MM.1S (cell line): ENCODE measurements at regions not wholly inside any gene's neighbourhood (a gene's known extent, or its start where the extent isn't known, plus 50 kb on each side); places are given as distances from the start of the nearest gene placed in this dataset.

Experiments used
- DNase-seq: peaks from one replicate; pipeline ENCODE4 v3.0.0-alpha.2; 2015
- H2AFZ ChIP-seq: fragments of 300-600 bp; sonication (generic); 2 replicates; pipeline ENCODE4 v1.6.0; 2016; ENCODE audit warnings: antibody characterized with exemption, low read length
- H3F3A ChIP-seq: fragments of 300-600 bp; sonication (generic); 2 replicates; pipeline ENCODE4 v1.6.1; 2016; ENCODE audit warnings: mild to moderate bottlenecking, antibody characterized with exemption, low read length, moderate library complexity, mixed read lengths; ENCODE audit not compliant: insufficient read depth
- H3K27ac ChIP-seq: fragments of 300-600 bp; sonication (generic); 2 replicates; pipeline ENCODE4 v1.5.1; 2016; ENCODE audit warnings: mild to moderate bottlenecking, low read length
- H3K27me3 ChIP-seq: fragments of 300-600 bp; sonication (generic); replicated peaks from 2 replicates; pipeline ENCODE4 v1.6.0; 2016; ENCODE audit warnings: low read length; ENCODE audit not compliant: insufficient read depth
- H3K36me3 ChIP-seq: fragments of 300-600 bp; sonication (generic); replicated peaks from 2 replicates; pipeline ENCODE4 v1.6.1; 2016; ENCODE audit warnings: mild to moderate bottlenecking, low read length, mixed read lengths; ENCODE audit not compliant: insufficient read depth
- H3K4me1 ChIP-seq: fragments of 300-600 bp; sonication (generic); 2 replicates; pipeline ENCODE4 v1.6.1; 2016; ENCODE audit warnings: low read length, mixed read lengths
- H3K4me2 ChIP-seq: fragments of 300-600 bp; sonication (generic); 2 replicates; pipeline ENCODE4 v1.6.0; 2016; ENCODE audit warnings: low read depth, low read length
- H3K4me3 ChIP-seq: fragments of 300-600 bp; sonication (generic); 2 replicates; pipeline ENCODE4 v1.5.1; 2016; ENCODE audit warnings: low read length, mixed read lengths
- H3K79me2 ChIP-seq: fragments of 300-600 bp; sonication (generic); 2 replicates; pipeline ENCODE4 v1.6.1; 2016; ENCODE audit warnings: mixed run types, low read length, mixed read lengths
- H3K9ac ChIP-seq: fragments of 300-600 bp; sonication (generic); 2 replicates; pipeline ENCODE4 v1.6.1; 2016; ENCODE audit warnings: low read length, mixed read lengths
- H3K9me2 ChIP-seq: fragments of 300-600 bp; sonication (generic); replicated peaks from 2 replicates; pipeline ENCODE4 v1.6.1; 2016; ENCODE audit warnings: mild to moderate bottlenecking, low read length, mixed read lengths; ENCODE audit not compliant: insufficient read depth
- H3K9me3 ChIP-seq: fragments of 300-600 bp; sonication (generic); replicated peaks from 2 replicates; pipeline ENCODE4 v1.6.1; 2016; ENCODE audit warnings: mild to moderate bottlenecking, low read length, mixed read lengths; ENCODE audit not compliant: insufficient read depth
- H4K20me1 ChIP-seq: fragments of 300-600 bp; sonication (generic); 2 replicates; pipeline ENCODE4 v1.6.1; 2016; ENCODE audit warnings: mild to moderate bottlenecking, low read length, moderate library complexity, mixed read lengths; ENCODE audit not compliant: insufficient read depth
- CTCF ChIP-seq: fragments of 300-600 bp; sonication (generic); IDR thresholded peaks from 2 replicates; pipeline ENCODE4 v1.5.1; 2016; ENCODE audit warnings: antibody characterized with exemption, low read length, mixed read lengths
- EZH2 ChIP-seq: fragments of 300-600 bp; sonication (generic); optimal IDR thresholded peaks from 2 replicates; pipeline ENCODE3; 2017; ENCODE audit warnings: low read depth, mild to moderate bottlenecking, antibody characterized with exemption, low read length, mixed read lengths
- EZH2phosphoT487 ChIP-seq: fragments of 300-600 bp; sonication (generic); IDR thresholded peaks from 2 replicates; pipeline ENCODE4 v1.6.1; 2018; ENCODE audit warnings: antibody characterized with exemption, low read length

- no peaks in the 10 kb centered on the region for H3K36me3 ChIP-seq
- H3F3A ChIP-seq = no peaks in the 10 kb centered on the region
- no peaks in the 10 kb centered on the region for H3K27me3 ChIP-seq
- H3K4me1 ChIP-seq = no peaks in the 10 kb centered on the region
- DNase-seq = no peak
- TF ChIP-seq CTCF = no peak
- no peak for TF ChIP-seq EZH2phosphoT487
- no peak for TF ChIP-seq EZH2
- no peak overlapping the region for H3K4me2 ChIP-seq
- no peaks in the 10 kb centered on the region for H3K9me3 ChIP-seq
- no peak overlapping the region for H3K27ac ChIP-seq
- no peak overlapping the region for H2AFZ ChIP-seq
- H3K9me2 ChIP-seq = no peaks in the 10 kb centered on the region
- no peak overlapping the region for H3K4me3 ChIP-seq
- H3K79me2 ChIP-seq = no peaks in the 10 kb centered on the region
- H4K20me1 ChIP-seq = no peaks in the 10 kb centered on the region
- no peak overlapping the region for H3K9ac ChIP-seq
Measured at GRCh38 chr10:107614939-107615685, 450.6 kb upstream of the SORCS1 start.

- Histone ChIP-seq H3K36me3 (no peaks in the 10 kb centered on the region), H3K79me2 (no peaks in the 10 kb centered on the region), H3K4me2 (no peak overlapping the region), H4K20me1 (no peaks in the 10 kb centered on the region), H3K9me2 (no peaks in the 10 kb centered on the region), H3K27me3 (no peaks in the 10 kb centered on the region), H3K4me3 (no peak overlapping the region), H3K4me1 (no peaks in the 10 kb centered on the region), H3K27ac (no peak overlapping the region), H2AFZ (no peak overlapping the region), H3F3A (no peaks in the 10 kb centered on the region), H3K9me3 (no peaks in the 10 kb centered on the region), H3K9ac (no peak overlapping the region)
- no peak for DNase-seq
- no peak for TF ChIP-seq CTCF
- no peak for TF ChIP-seq EZH2phosphoT487
- TF ChIP-seq EZH2 = no peak
Measured at GRCh38 chr10:107611115-107611514, 446.6 kb upstream of the SORCS1 start.

GRCh38 chr10:107589081-107589480, 424.6 kb upstream of the SORCS1 start:
- no peak for DNase-seq
- Histone ChIP-seq H3K9me3 (no peaks in the 10 kb centered on the region), H3K79me2 (no peaks in the 10 kb centered on the region), H3K4me3 (no peak overlapping the region), H3K27me3 (no peaks in the 10 kb centered on the region), H3K36me3 (no peaks in the 10 kb centered on the region), H3K27ac (no peak overlapping the region), H3K4me2 (no peak overlapping the region), H4K20me1 (no peaks in the 10 kb centered on the region), H3K9me2 (no peaks in the 10 kb centered on the region), H3K4me1 (no peaks in the 10 kb centered on the region), H3K9ac (no peak overlapping the region), H2AFZ (no peak overlapping the region), H3F3A (no peaks in the 10 kb centered on the region)
- TF ChIP-seq CTCF (no peak), EZH2phosphoT487 (no peak), EZH2 (no peak)
